WTC11 (cell line): ENCODE measurements at regions not wholly inside any gene's neighbourhood (a gene's known extent, or its start where the extent isn't known, plus 50 kb on each side); places are given as distances from the start of the nearest gene placed in this dataset.

Experiments
- ATAC-seq: fragments of 200-7000 bp; cut with Tn5 transposase; 2 replicates; pipeline ENCODE4 v1.10.0; 2021; ENCODE audit warnings: mild to moderate bottlenecking, moderate library complexity
- CTCF ChIA-PET: fragments of 300-600 bp; sonication (Branson Sonifier 250); formaldehyde crosslinking; loops from one replicate; lab custom pipeline; 2021; ENCODE audit warnings: antibody characterized with exemption; lab: Charles Lee
- POLR2A ChIA-PET: fragments of 350-600 bp; sonication (Branson Sonifier 250); formaldehyde crosslinking; loops from one replicate; lab custom pipeline; 2021; ENCODE audit warnings: antibody characterized with exemption; lab: Charles Lee
- DNase-seq: peaks from one replicate; pipeline ENCODE4 v3.0.0; 2021; ENCODE audit warnings: low spot score
- H3K27ac Mint-ChIP-seq: 2 replicates; pipeline ENCODE4 v1.8.0; 2021; ENCODE audit warnings: mixed read lengths
- H3K27me3 Mint-ChIP-seq: 2 replicates; pipeline ENCODE4 v1.8.0; 2021; ENCODE audit warnings: low read depth, mild to moderate bottlenecking, moderate library complexity, mixed read lengths
- H3K36me3 Mint-ChIP-seq: 2 replicates; pipeline ENCODE4 v1.8.0; 2021; ENCODE audit warnings: mixed read lengths
- H3K4me1 Mint-ChIP-seq: 2 replicates; pipeline ENCODE4 v1.8.0; 2022; ENCODE audit warnings: mixed read lengths
- H3K4me3 Mint-ChIP-seq: 2 replicates; pipeline ENCODE4 v1.8.0; 2021; ENCODE audit warnings: mild to moderate bottlenecking, moderate library complexity, mixed read lengths
- H3K9me3 Mint-ChIP-seq: 2 replicates; pipeline ENCODE4 v1.8.0; 2021; ENCODE audit warnings: mixed read lengths
- AR ChIP-seq: fragments of 250-450 bp; sonication (Bioruptor Pico); IDR thresholded peaks from 2 replicates; pipeline ENCODE4 v1.9.0; 2021; ENCODE audit warnings: mild to moderate bottlenecking
- CREM ChIP-seq: sonication (generic); formaldehyde crosslinking; IDR thresholded peaks from 2 replicates; pipeline ENCODE4 v1.8.1; 2022; ENCODE audit warnings: mild to moderate bottlenecking, missing genetic modification reagents, moderate library complexity
- ESRRA ChIP-seq: sonication (generic); formaldehyde crosslinking; IDR thresholded peaks from 2 replicates; pipeline ENCODE4 v1.8.1; 2022; ENCODE audit warnings: mild to moderate bottlenecking, missing genetic modification reagents, borderline replicate concordance
- FOXJ3 ChIP-seq: sonication (generic); formaldehyde crosslinking; IDR thresholded peaks from 2 replicates; pipeline ENCODE4 v1.9.0; 2021; ENCODE audit warnings: missing genetic modification reagents, mild to moderate bottlenecking, borderline replicate concordance
- GABPB1 ChIP-seq: sonication (generic); formaldehyde crosslinking; IDR thresholded peaks from 2 replicates; pipeline ENCODE4 v1.8.1; 2023; ENCODE audit warnings: mild to moderate bottlenecking, missing genetic modification reagents
- GRHL2 ChIP-seq: fragments of 250-450 bp; sonication (Bioruptor Pico); IDR thresholded peaks from 2 replicates; pipeline ENCODE4 v1.8.0; 2022; ENCODE audit warnings: mild to moderate bottlenecking, moderate library complexity; ENCODE audit not compliant: insufficient replicate concordance, severe bottlenecking
- KAT7 ChIP-seq: sonication (generic); formaldehyde crosslinking; IDR thresholded peaks from 2 replicates; pipeline ENCODE4 v1.8.1; 2023; ENCODE audit warnings: missing genetic modification reagents, mild to moderate bottlenecking, borderline replicate concordance
- MAX ChIP-seq: sonication (generic); formaldehyde crosslinking; IDR thresholded peaks from 2 replicates; pipeline ENCODE4 v1.8.0; 2022; ENCODE audit warnings: mild to moderate bottlenecking, missing genetic modification reagents
- NFYB ChIP-seq: sonication (generic); formaldehyde crosslinking; conservative IDR thresholded peaks from 2 replicates; pipeline ENCODE4 v1.8.0; 2022; ENCODE audit warnings: low read depth, missing genetic modification reagents
- NR1H2 ChIP-seq: sonication (generic); formaldehyde crosslinking; IDR thresholded peaks from 2 replicates; pipeline ENCODE4 v1.9.0; 2021; ENCODE audit warnings: mild to moderate bottlenecking, moderate library complexity, missing genetic modification reagents
- NR3C1 ChIP-seq: sonication (generic); formaldehyde crosslinking; conservative IDR thresholded peaks from 2 replicates; pipeline ENCODE4 v1.8.1; 2023; ENCODE audit warnings: low read depth, mild to moderate bottlenecking, missing genetic modification reagents
- PREB ChIP-seq: sonication (generic); formaldehyde crosslinking; IDR thresholded peaks from 2 replicates; pipeline ENCODE4 v1.8.1; 2022; ENCODE audit warnings: mild to moderate bottlenecking, missing genetic modification reagents, moderate library complexity, borderline replicate concordance
- RELA ChIP-seq: sonication (generic); formaldehyde crosslinking; IDR thresholded peaks from 2 replicates; pipeline ENCODE4 v1.8.1; 2022; ENCODE audit warnings: missing genetic modification reagents, mild to moderate bottlenecking, borderline replicate concordance
- STAT6 ChIP-seq: sonication (generic); formaldehyde crosslinking; conservative IDR thresholded peaks from 2 replicates; pipeline ENCODE4 v1.8.1; 2023; ENCODE audit warnings: mild to moderate bottlenecking, low read depth, missing genetic modification reagents, moderate library complexity
- ZBTB21 ChIP-seq: sonication (generic); formaldehyde crosslinking; IDR thresholded peaks from 2 replicates; pipeline ENCODE4 v1.8.1; 2023; ENCODE audit warnings: mild to moderate bottlenecking, missing genetic modification reagents, borderline replicate concordance
- ZNF121 ChIP-seq: sonication (generic); formaldehyde crosslinking; IDR thresholded peaks from 2 replicates; pipeline ENCODE4 v1.8.0; 2023; ENCODE audit warnings: missing genetic modification reagents
- ZNF219 ChIP-seq: sonication (generic); formaldehyde crosslinking; IDR thresholded peaks from 2 replicates; pipeline ENCODE4 v1.8.0; 2023; ENCODE audit warnings: missing genetic modification reagents, mild to moderate bottlenecking, borderline replicate concordance
- ZNF425 ChIP-seq: fragments of 250-450 bp; sonication (Bioruptor Pico); conservative IDR thresholded peaks from 2 replicates; pipeline ENCODE4 v1.9.0; 2021; ENCODE audit warnings: mild to moderate bottlenecking
- ZSCAN18 ChIP-seq: fragments of 250-450 bp; sonication (Bioruptor Pico); IDR thresholded peaks from 2 replicates; pipeline ENCODE4 v2.1.2; 2022; ENCODE audit warnings: mild to moderate bottlenecking, moderate library complexity

- no peaks in the 10 kb centered on the region for H3K27me3 Mint-ChIP-seq
- H3K4me1 Mint-ChIP-seq: no peaks in the 10 kb centered on the region
- ATAC-seq (no peak), DNase-seq (no peak)
- TF ChIP-seq ESRRA (CRISPR knock-in tag) (no peak), GRHL2 (CRISPR knock-in tag) (no peak), GABPB1 (CRISPR knock-in tag) (no peak), ZBTB21 (no peak), CREM (CRISPR knock-in tag) (no peak), ZNF425 (CRISPR knock-in tag) (no peak), MAX (CRISPR knock-in tag) (no peak)
- H3K9me3 Mint-ChIP-seq: peaks cover 49% of the 10 kb centered on the region
- no peak overlapping the region for H3K4me3 Mint-ChIP-seq
- POLR2A ChIA-PET: no interaction called here
- CTCF ChIA-PET: no interaction called here
- H3K36me3 Mint-ChIP-seq: peaks cover 34% of the 10 kb centered on the region
- H3K27ac Mint-ChIP-seq: no peak overlapping the region
Observed at GRCh38 chr9:23361096-23361495, 464.9 kb downstream of the ELAVL2 start.

- H3K27ac Mint-ChIP-seq: no peak overlapping the region
- DNase-seq: no peak
- H3K27me3 Mint-ChIP-seq: no peaks in the 10 kb centered on the region
- H3K4me3 Mint-ChIP-seq: no peak overlapping the region
- H3K36me3 Mint-ChIP-seq: no peaks in the 10 kb centered on the region
- CTCF ChIA-PET: no interaction called here
- no peak for ATAC-seq
- no peaks in the 10 kb centered on the region for H3K9me3 Mint-ChIP-seq
- POLR2A ChIA-PET: no interaction called here
- H3K4me1 Mint-ChIP-seq: no peaks in the 10 kb centered on the region
- TF ChIP-seq NR3C1 (CRISPR knock-in tag) (no peak), AR (CRISPR knock-in tag) (no peak), NFYB (no peak), RELA (no peak), ESRRA (CRISPR knock-in tag) (no peak), ZSCAN18 (no peak), NR1H2 (no peak), ZNF219 (CRISPR knock-in tag) (no peak), FOXJ3 (CRISPR knock-in tag) (no peak), KAT7 (no peak), STAT6 (CRISPR knock-in tag) (no peak), GRHL2 (CRISPR knock-in tag) (no peak), PREB (no peak), ZNF121 (CRISPR knock-in tag) (no peak)
- TF ChIP-seq, all 79 proteins: peak for 0
Observed at GRCh38 chr9:23372703-23373102, 453.3 kb downstream of the ELAVL2 start.
